Gastrocnemius medialis (tissue), 4 donors: ENCODE measurements at regions not wholly inside any gene's neighbourhood (a gene's known extent, or its start where the extent isn't known, plus 50 kb on each side); places are given as distances from the start of the nearest gene placed in this dataset.
A peak's percentile ranks its signal among the peaks of the same experiment; 100 is the strongest.

Experiments
- ATAC-seq, 2 donors: fragments of 150-250 bp; one replicate each; pipeline ENCODE4 v1.9.1; 2016
- DNase-seq, 2 donors: peaks; one replicate each; pipeline ENCODE4 v3.0.0-alpha.2; 2019
- H3K27ac ChIP-seq, 4 donors: fragments of 200-600 bp; sonication (generic); 1 replicate in 1 of 4; 2 replicates in 3 of 4; pipeline ENCODE4 v1.5.1; 2016 to 2018; ENCODE audit warnings: mild to moderate bottlenecking in 2 of 4, moderate library complexity in 1 of 4
- H3K27me3 ChIP-seq, 3 donors: fragments of 200-600 bp; sonication (generic) in 2 of 3; 1 replicate in 1 of 3; 2 replicates in 2 of 3; pipeline versions ENCODE4 v1.5.1 to v1.6.0; 2016 to 2019; ENCODE audit warnings: mild to moderate bottlenecking in 1 of 3, moderate library complexity in 1 of 3
- H3K36me3 ChIP-seq, 2 donors: fragments of 200-600 bp; sonication (generic) in 1 of 2; one replicate each; pipeline ENCODE4 v1.5.1; 2017 to 2018
- H3K4me1 ChIP-seq, 2 donors: fragments of 200-600 bp; sonication (generic) in 1 of 2; one replicate each; pipeline ENCODE4 v1.5.1; 2016 to 2017; ENCODE audit warnings: mild to moderate bottlenecking in 2 of 2
- H3K4me3 ChIP-seq, 4 donors: fragments of 200-600 bp; sonication (generic) in 3 of 4; 1 replicate in 1 of 4; 2 replicates in 3 of 4; pipeline ENCODE4 v1.5.1; 2016 to 2019; ENCODE audit warnings: mild to moderate bottlenecking in 2 of 4
- H3K9me3 ChIP-seq, 3 donors: fragments of 200-600 bp; sonication (generic) in 2 of 3; 1 replicate in 1 of 3; 2 replicates in 2 of 3; pipeline ENCODE4 v1.5.1; 2016 to 2019
- CTCF ChIP-seq, 5 experiments: fragments of 450-650 bp in 3 of 5; fragments of 200-600 bp in 2 of 5; sonication (generic) in 2 of 5; IDR thresholded peaks in 4 of 5; conservative IDR thresholded peaks in 1 of 5; 1 replicate in 4 of 5; 2 replicates in 1 of 5; pipeline ENCODE4 v1.5.1; 2016 to 2019; ENCODE audit warnings: antibody characterized with exemption in 5 of 5, mild to moderate bottlenecking in 3 of 5, moderate library complexity in 3 of 5
- POLR2A ChIP-seq, 2 donors: fragments of 450-650 bp; IDR thresholded peaks; one replicate each; pipeline ENCODE4 v1.6.1; 2017; ENCODE audit warnings: antibody characterized with exemption in 2 of 2, mild to moderate bottlenecking in 2 of 2, moderate library complexity in 2 of 2
- in situ Hi-C, 4 donors: fragments of 200-750 bp; cut with MboI; loops; one replicate each; pipeline versions ENCODE4 v1.15.0 to v1.8.0; 2017; ENCODE audit warnings: low sequenced_read_pairs in 4 of 4
- intact Hi-C: fragments of 100-400 bp; cut with DNase I; formaldehyde crosslinking; loops from one replicate; pipeline ENCODE4 v1.15.1; 2023; ENCODE audit warnings: low total_unique reads

- intact Hi-C loops: loop anchor here (1.0 to 2.0 kb wide), 3 partner anchors 75 to 221 kb away; no protein-coding TSS in a partner anchor
- H3K4me3 ChIP-seq: peak overlapping the region in 3 of 4 donors; percentile 2 to 24 (median 8)
- in situ Hi-C loops: loop anchor here (10.0 to 25.0 kb wide), 2 partner anchors 73 to 511 kb away; partner anchors contain the start of gene COX7A2L (in 3 of the 4)
- no peaks in the 10 kb centered on the region for H3K9me3 ChIP-seq
- peak; percentile 76 to 88 for DNase-seq
- no peaks in the 10 kb centered on the region for H3K27me3 ChIP-seq
- H3K4me1 ChIP-seq: peaks cover 23% of the 10 kb centered on the region in 2 donors
- no peaks in the 10 kb centered on the region for H3K36me3 ChIP-seq
- H3K27ac ChIP-seq: peak overlapping the region; percentile 83 to 93 (median 90)
- TF ChIP-seq CTCF (IDR thresholded peaks at IDR 0.05 in 4 of 5, conservative IDR thresholded peaks at IDR 0.05 in 1 of 5) (no peak), POLR2A (IDR thresholded peaks at IDR 0.05) (peak; percentile 39 to 67)
- peak; percentile 53 to 68 for ATAC-seq
These were observed 196.3 kb upstream of the PKDCC start for GRCh38 chr2:41851554-41851953.

- Histone ChIP-seq H3K36me3 (no peaks in the 10 kb centered on the region), H3K27ac (peak overlapping the region; percentile 83 to 93 (median 90)), H3K4me1 (peaks cover 12 to 19% of the 10 kb centered on the region in 2 donors), H3K27me3 (no peaks in the 10 kb centered on the region), H3K4me3 (no peak overlapping the region), H3K9me3 (no peaks in the 10 kb centered on the region)
- intact Hi-C loops (no loop called here), in situ Hi-C loops (loop anchor here (10.0 to 25.0 kb wide), 2 partner anchors 71 to 509 kb away; partner anchors contain the start of gene COX7A2L (in 3 of the 4))
- DNase-seq (no peak), ATAC-seq (no peak)
- no peak for TF ChIP-seq POLR2A (IDR thresholded peaks at IDR 0.05)
- peak; percentile 59 to 79 (median 68) for TF ChIP-seq CTCF (IDR thresholded peaks at IDR 0.05 in 4 of 5, conservative IDR thresholded peaks at IDR 0.05 in 1 of 5)
These were observed 194.2 kb upstream of the PKDCC start for GRCh38 chr2:41853427-41854191.

- in situ Hi-C loops: loop anchor here (10.0 to 25.0 kb wide), 2 partner anchors 71 to 508 kb away; partner anchors contain the start of gene COX7A2L (in 3 of the 4)
- intact Hi-C loops: no loop called here
- TF ChIP-seq POLR2A (IDR thresholded peaks at IDR 0.05) (no peak), CTCF (IDR thresholded peaks at IDR 0.05 in 4 of 5, conservative IDR thresholded peaks at IDR 0.05 in 1 of 5) (no peak)
These were observed 193.6 kb upstream of the PKDCC start for GRCh38 chr2:41854227-41854626.

GRCh38 chr2:41856946-41857345 lies 190.9 kb upstream of the PKDCC start:
- no peaks in the 10 kb centered on the region for H3K36me3 ChIP-seq
- H3K27ac ChIP-seq: no peak overlapping the region
- intact Hi-C loops (no loop called here), in situ Hi-C loops (loop anchor here (10.0 to 25.0 kb wide), 2 partner anchors 68 to 505 kb away; partner anchors contain the start of gene COX7A2L (in 3 of the 4))
- TF ChIP-seq POLR2A (IDR thresholded peaks at IDR 0.05) (no peak), CTCF (IDR thresholded peaks at IDR 0.05 in 4 of 5, conservative IDR thresholded peaks at IDR 0.05 in 1 of 5) (no peak)
- no peak overlapping the region for H3K4me3 ChIP-seq
- no peaks in the 10 kb centered on the region for H3K9me3 ChIP-seq
- H3K27me3 ChIP-seq: no peaks in the 10 kb centered on the region
- H3K4me1 ChIP-seq: peaks cover 0 to 3% of the 10 kb centered on the region in 2 donors
- DNase-seq (no peak), ATAC-seq (no peak)

More at GRCh38 chr2:41854227-41854626, 193.6 kb upstream of the PKDCC start:
- no peaks in the 10 kb centered on the region for H3K36me3 ChIP-seq
- no peak for DNase-seq
- no peak for ATAC-seq
- H3K4me3 ChIP-seq: no peak overlapping the region
- H3K4me1 ChIP-seq: peaks cover 10 to 17% of the 10 kb centered on the region in 2 donors
- no peaks in the 10 kb centered on the region for H3K9me3 ChIP-seq
- H3K27me3 ChIP-seq: no peaks in the 10 kb centered on the region
- H3K27ac ChIP-seq: peak overlapping the region in 1 of 4 donors; percentile 93
